Smooth muscle cell (in vitro differentiated cells): ENCODE measurements at regions not wholly inside any gene's neighbourhood (a gene's known extent, or its start where the extent isn't known, plus 50 kb on each side); places are given as distances from the start of the nearest gene placed in this dataset.

Source experiments
- DNase-seq: peaks from one replicate; lab custom pipeline; 2025; ENCODE audit not compliant: unreplicated experiment; lab: John Stamatoyannopoulos, UW
- H2AFZ ChIP-seq: fragments of 200-600 bp; sonication (generic); 2 replicates; pipeline ENCODE4 v1.6.0; 2016; ENCODE audit warnings: antibody characterized with exemption, low read depth, mild to moderate bottlenecking
- H3F3A ChIP-seq: fragments of 200-600 bp; sonication (generic); 2 replicates; pipeline ENCODE4 v1.6.0; 2017; ENCODE audit warnings: antibody characterized with exemption, low read depth
- H3K27ac ChIP-seq: fragments of 200-600 bp; sonication (generic); 2 replicates; pipeline ENCODE4 v1.5.1; 2016; ENCODE audit warnings: low read depth, mild to moderate bottlenecking
- H3K27me3 ChIP-seq: fragments of 200-600 bp; sonication (generic); 2 replicates; pipeline ENCODE4 v1.6.1; 2016; ENCODE audit warnings: low read depth, mild to moderate bottlenecking
- H3K36me3 ChIP-seq: fragments of 200-600 bp; sonication (generic); 2 replicates; pipeline ENCODE4 v1.5.1; 2016; ENCODE audit warnings: low read depth
- H3K4me1 ChIP-seq: fragments of 200-600 bp; sonication (generic); 2 replicates; pipeline ENCODE4 v1.5.1; 2016; ENCODE audit warnings: low read depth
- H3K4me2 ChIP-seq: fragments of 200-600 bp; sonication (generic); 2 replicates; pipeline ENCODE4 v1.6.0; 2016; ENCODE audit warnings: mild to moderate bottlenecking
- H3K4me3 ChIP-seq: fragments of 200-600 bp; sonication (generic); 2 replicates; pipeline ENCODE4 v1.5.1; 2016; ENCODE audit warnings: mild to moderate bottlenecking
- H3K79me2 ChIP-seq: fragments of 200-600 bp; sonication (generic); 2 replicates; pipeline ENCODE4 v1.6.0; 2016; ENCODE audit warnings: low read depth, mild to moderate bottlenecking
- H3K9ac ChIP-seq: fragments of 200-600 bp; sonication (generic); 2 replicates; pipeline ENCODE4 v1.6.0; 2016; ENCODE audit warnings: low read depth
- H3K9me3 ChIP-seq: fragments of 200-600 bp; sonication (generic); replicated peaks from 2 replicates; pipeline ENCODE4 v1.5.1; 2016; ENCODE audit warnings: low read depth
- H4K20me1 ChIP-seq: fragments of 200-600 bp; sonication (generic); 2 replicates; pipeline ENCODE4 v1.6.0; 2016; ENCODE audit warnings: low read depth
- CTCF ChIP-seq: fragments of 200-600 bp; sonication (generic); IDR thresholded peaks from 2 replicates; pipeline ENCODE4 v1.5.1; 2017; ENCODE audit warnings: borderline replicate concordance, mild to moderate bottlenecking, antibody characterized with exemption; ENCODE audit not compliant: insufficient read depth, poor library complexity, severe bottlenecking
- WGBS: methylation state at CpG from one replicate; pipeline ENCODE4 v1.1.7; 2016; ENCODE audit warnings: low lambda C conversion rate; 5-methylcytosine and 5-hydroxymethylcytosine counted together

DNA sequence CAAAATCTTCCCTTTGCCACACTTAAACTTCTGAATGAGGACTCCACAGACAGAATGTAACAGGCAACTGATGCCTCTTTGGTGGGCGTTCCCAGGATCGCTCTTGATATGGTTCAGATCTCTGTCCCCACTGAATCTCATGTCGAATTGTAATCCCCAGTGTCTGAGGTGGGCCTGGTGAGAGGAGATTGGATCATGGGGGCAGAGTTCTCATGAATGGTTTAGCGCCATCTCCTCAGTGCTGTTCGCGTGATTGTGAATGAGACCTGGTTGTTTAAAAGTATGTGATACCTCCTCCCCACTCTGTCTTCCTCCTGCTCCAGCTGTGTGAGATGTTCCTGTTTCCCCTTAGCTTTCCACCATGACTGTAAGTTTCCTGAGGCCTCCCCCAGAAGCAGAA lies 111.1 kb upstream of the SLC66A3 start:
- no peak for TF ChIP-seq CTCF
- Histone ChIP-seq H3K4me2 (no peak overlapping the region), H3K27me3 (no peaks in the 10 kb centered on the region), H3K36me3 (no peaks in the 10 kb centered on the region), H3F3A (no peaks in the 10 kb centered on the region), H4K20me1 (no peaks in the 10 kb centered on the region), H2AFZ (no peak overlapping the region), H3K27ac (no peak overlapping the region), H3K9ac (no peak overlapping the region), H3K4me1 (no peaks in the 10 kb centered on the region), H3K4me3 (no peak overlapping the region), H3K9me3 (no peaks in the 10 kb centered on the region), H3K79me2 (no peaks in the 10 kb centered on the region)
- DNase-seq = no peak
- WGBS = 76% methylated on average over 6 of the region's 6 CpGs

DNA sequence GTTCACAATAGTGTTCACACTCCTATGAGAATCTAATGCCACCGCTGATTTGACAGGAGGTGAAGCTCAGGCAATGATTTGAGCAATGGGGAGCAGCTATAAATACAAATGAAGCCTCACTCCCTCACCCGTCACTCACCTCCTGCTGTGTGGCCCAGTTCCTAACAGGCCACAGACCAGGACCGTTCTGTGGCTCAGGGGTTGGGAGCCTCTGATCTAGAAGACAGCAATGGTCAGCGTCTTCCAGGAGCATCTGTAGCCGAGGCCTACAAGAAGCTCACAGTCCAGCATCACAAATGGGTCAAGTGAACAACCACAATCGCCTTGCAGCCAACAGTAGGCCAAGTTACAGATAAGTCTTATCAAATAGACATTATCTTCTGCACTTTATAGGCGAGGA lies 110.0 kb upstream of the SLC66A3 start:
- TF ChIP-seq CTCF = no peak
- Histone ChIP-seq H4K20me1 (no peaks in the 10 kb centered on the region), H3K27me3 (no peaks in the 10 kb centered on the region), H3F3A (no peaks in the 10 kb centered on the region), H2AFZ (no peak overlapping the region), H3K4me2 (no peak overlapping the region), H3K9me3 (no peaks in the 10 kb centered on the region), H3K36me3 (no peaks in the 10 kb centered on the region), H3K4me3 (no peak overlapping the region), H3K79me2 (no peaks in the 10 kb centered on the region), H3K27ac (no peak overlapping the region), H3K9ac (no peak overlapping the region), H3K4me1 (no peaks in the 10 kb centered on the region)
- DNase-seq = no peak
- 91% methylated on average over 7 of the region's 7 CpGs for WGBS

DNA sequence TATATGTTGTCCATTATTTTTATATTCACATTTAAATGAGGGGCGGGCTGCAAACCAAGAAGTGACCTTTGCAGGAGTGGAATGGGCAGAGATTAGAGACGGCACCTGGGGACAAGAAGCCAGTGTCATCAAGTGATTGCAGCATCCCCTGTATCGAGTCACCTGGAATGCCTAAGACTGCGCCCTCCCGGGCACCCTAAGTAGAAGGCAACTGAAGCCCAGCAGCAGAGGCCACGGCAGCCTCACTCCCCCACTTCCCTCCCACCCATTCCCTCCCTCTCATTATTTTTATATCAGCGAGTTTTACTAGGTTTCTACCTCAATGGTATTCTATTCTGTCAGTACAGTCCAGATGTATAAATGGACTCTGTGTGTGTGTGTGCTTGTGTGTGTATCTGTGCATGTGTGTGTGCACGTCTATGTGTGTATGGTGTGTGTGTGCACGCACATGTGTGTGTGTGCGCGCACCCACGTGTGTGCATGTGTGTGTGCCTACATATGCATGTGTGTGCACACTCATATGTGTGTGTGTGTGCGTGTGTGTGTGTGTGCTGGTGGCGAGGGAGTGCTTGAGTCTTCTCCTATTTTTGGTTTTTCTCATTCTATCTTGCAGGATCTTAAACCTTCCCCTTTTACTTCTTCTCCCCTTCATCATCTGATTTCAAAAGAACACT lies 106.8 kb upstream of the SLC66A3 start:
- DNase-seq = no peak
- Histone ChIP-seq H3K27me3 (no peaks in the 10 kb centered on the region), H3K4me3 (no peak overlapping the region), H3K79me2 (no peaks in the 10 kb centered on the region), H3K4me2 (no peak overlapping the region), H3F3A (no peaks in the 10 kb centered on the region), H3K9me3 (no peaks in the 10 kb centered on the region), H3K4me1 (no peaks in the 10 kb centered on the region), H3K9ac (no peak overlapping the region), H4K20me1 (no peaks in the 10 kb centered on the region), H2AFZ (no peak overlapping the region), H3K27ac (no peak overlapping the region), H3K36me3 (no peaks in the 10 kb centered on the region)
- WGBS = 95% methylated on average over 14 of the region's 14 CpGs
- no peak for TF ChIP-seq CTCF

DNA sequence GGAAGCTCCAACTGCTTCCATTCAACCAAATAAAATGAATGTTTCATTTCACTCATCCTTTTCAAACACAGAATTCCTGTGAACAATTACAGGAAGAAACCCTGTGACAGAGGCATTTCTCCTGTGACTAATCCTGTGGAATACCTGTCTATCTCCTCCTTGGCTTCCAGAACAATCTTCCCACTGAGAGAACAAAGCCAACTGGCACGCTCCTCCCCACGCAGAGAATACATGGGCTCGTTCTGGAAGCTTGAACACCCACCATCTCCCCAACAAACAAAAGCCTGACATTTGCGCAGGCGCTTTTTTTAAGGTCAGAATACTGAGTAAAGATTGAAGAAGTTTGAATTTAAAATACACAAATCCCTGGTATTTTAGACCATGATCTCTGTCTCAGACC lies 104.7 kb upstream of the SLC66A3 start:
- Histone ChIP-seq H3K79me2 (no peaks in the 10 kb centered on the region), H4K20me1 (no peaks in the 10 kb centered on the region), H3K9ac (no peak overlapping the region), H3K36me3 (no peaks in the 10 kb centered on the region), H2AFZ (no peak overlapping the region), H3F3A (no peaks in the 10 kb centered on the region), H3K27me3 (no peaks in the 10 kb centered on the region), H3K9me3 (no peaks in the 10 kb centered on the region), H3K27ac (no peak overlapping the region), H3K4me2 (no peak overlapping the region), H3K4me3 (no peak overlapping the region), H3K4me1 (no peaks in the 10 kb centered on the region)
- no peak for TF ChIP-seq CTCF
- 83% methylated on average over 5 of the region's 5 CpGs for WGBS
- no peak for DNase-seq
